Mesothelial cell of epicardium (in vitro differentiated cells): ENCODE measurements at regions not wholly inside any gene's neighbourhood (a gene's known extent, or its start where the extent isn't known, plus 50 kb on each side); places are given as distances from the start of the nearest gene placed in this dataset.

Source experiments
- DNase-seq, 2 experiments: peaks; one replicate each; pipeline ENCODE4 v3.0.0; 2021; ENCODE audit warnings: low spot score in 2 of 2; ENCODE audit not compliant: unreplicated experiment in 2 of 2
- H3K27ac Mint-ChIP-seq: 2 replicates; pipeline ENCODE4 v1.8.0; 2021; ENCODE audit warnings: mixed read lengths
- H3K27me3 Mint-ChIP-seq: 2 replicates; pipeline ENCODE4 v1.8.0; 2021; ENCODE audit warnings: low read depth, mixed read lengths
- H3K36me3 Mint-ChIP-seq: 2 replicates; pipeline ENCODE4 v1.8.0; 2021; ENCODE audit warnings: mixed read lengths
- H3K4me1 Mint-ChIP-seq: 2 replicates; pipeline ENCODE4 v1.8.0; 2021; ENCODE audit warnings: mixed read lengths
- H3K4me3 Mint-ChIP-seq: 2 replicates; pipeline ENCODE4 v1.8.0; 2021; ENCODE audit warnings: mild to moderate bottlenecking, moderate library complexity, mixed read lengths
- H3K9me3 Mint-ChIP-seq: 2 replicates; pipeline ENCODE4 v1.8.0; 2021; ENCODE audit warnings: mixed read lengths
- CTCF ChIP-seq: fragments of 200-600 bp; sonication (generic); IDR thresholded peaks from one replicate; pipeline ENCODE4 v1.5.0; 2021; ENCODE audit warnings: antibody characterized with exemption; ENCODE audit not compliant: unreplicated experiment

GRCh38 chr13:33694546-33694945 lies 123.4 kb upstream of the RFC3 start:
- peaks cover 4% of the 10 kb centered on the region for H3K4me1 Mint-ChIP-seq
- no peak for DNase-seq
- H3K36me3 Mint-ChIP-seq, result no peaks in the 10 kb centered on the region
- H3K27me3 Mint-ChIP-seq, result no peaks in the 10 kb centered on the region
- no peak overlapping the region for H3K27ac Mint-ChIP-seq
- H3K4me3 Mint-ChIP-seq, result no peak overlapping the region
- no peak for TF ChIP-seq CTCF
- H3K9me3 Mint-ChIP-seq, result no peaks in the 10 kb centered on the region

DNA sequence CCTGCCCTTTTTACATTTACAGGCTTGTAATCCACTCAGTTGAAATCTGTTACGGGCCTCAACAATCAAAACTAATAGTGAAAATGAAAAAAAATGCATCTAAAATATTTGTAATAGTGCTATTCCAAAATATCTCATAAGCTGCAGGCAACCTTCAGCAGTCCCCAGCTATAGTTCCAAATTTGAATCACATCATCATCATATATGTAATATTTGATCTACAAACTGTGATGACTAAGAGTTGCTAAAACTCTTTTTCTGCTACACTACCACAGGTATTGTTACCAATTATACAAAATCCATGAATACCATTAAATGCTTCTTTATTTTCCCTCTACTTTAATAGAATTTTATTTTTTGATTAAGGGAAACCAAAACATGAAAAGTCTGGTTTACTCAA lies 121.4 kb upstream of the RFC3 start:
- H3K36me3 Mint-ChIP-seq, result no peaks in the 10 kb centered on the region
- no peak overlapping the region for H3K27ac Mint-ChIP-seq
- TF ChIP-seq CTCF, result no peak
- H3K27me3 Mint-ChIP-seq, result no peaks in the 10 kb centered on the region
- peaks cover 3% of the 10 kb centered on the region for H3K9me3 Mint-ChIP-seq
- no peak overlapping the region for H3K4me3 Mint-ChIP-seq
- peaks cover 4% of the 10 kb centered on the region for H3K4me1 Mint-ChIP-seq
- no peak for DNase-seq

DNA sequence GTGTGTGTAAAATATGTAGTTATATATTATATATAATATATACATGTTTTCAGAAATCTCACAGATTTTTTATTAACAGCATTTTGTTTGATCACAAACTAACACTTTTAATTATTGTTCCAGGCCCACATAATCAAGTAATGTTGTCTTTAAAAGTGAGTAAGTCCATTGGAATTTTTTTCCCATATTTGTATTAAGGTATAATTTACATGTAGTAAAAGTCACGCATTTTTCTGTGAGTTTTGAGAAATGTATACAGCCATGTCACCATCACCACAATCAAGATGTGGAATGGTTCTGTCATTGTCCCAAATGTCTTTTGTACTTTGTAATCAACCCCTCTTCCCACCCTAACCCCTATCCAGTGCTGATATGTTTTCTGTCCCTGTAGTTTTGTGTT lies 120.0 kb upstream of the RFC3 start:
- H3K27me3 Mint-ChIP-seq, result no peaks in the 10 kb centered on the region

GRCh38 chr13:33707449-33707848 lies 110.5 kb upstream of the RFC3 start:
- peaks cover 50% of the 10 kb centered on the region for H3K9me3 Mint-ChIP-seq
- no peak for TF ChIP-seq CTCF
- H3K4me1 Mint-ChIP-seq, result peaks cover 14% of the 10 kb centered on the region

More for the DNA sequence above, 120.0 kb upstream of the RFC3 start:
- Mint-ChIP-seq H3K4me3 (no peak overlapping the region), H3K9me3 (peaks cover 11% of the 10 kb centered on the region), H3K4me1 (peaks cover 4% of the 10 kb centered on the region), H3K27ac (no peak overlapping the region), H3K36me3 (no peaks in the 10 kb centered on the region)
- no peak for TF ChIP-seq CTCF
- DNase-seq, result no peak

GRCh38 chr13:33710924-33711323 lies 107.0 kb upstream of the RFC3 start:
- H3K4me3 Mint-ChIP-seq, result no peak overlapping the region
- peak overlapping the region; percentile 31 for H3K27ac Mint-ChIP-seq
- H3K27me3 Mint-ChIP-seq, result no peaks in the 10 kb centered on the region
- H3K9me3 Mint-ChIP-seq, result peaks cover 30% of the 10 kb centered on the region
- peaks cover 6% of the 10 kb centered on the region for H3K36me3 Mint-ChIP-seq
- peaks cover 14% of the 10 kb centered on the region for H3K4me1 Mint-ChIP-seq
- DNase-seq, result no peak
- TF ChIP-seq CTCF, result no peak

More at GRCh38 chr13:33707449-33707848, 110.5 kb upstream of the RFC3 start:
- Mint-ChIP-seq H3K27ac (no peak overlapping the region), H3K27me3 (no peaks in the 10 kb centered on the region), H3K36me3 (peaks cover 8% of the 10 kb centered on the region), H3K4me3 (no peak overlapping the region)
- DNase-seq, result no peak

GRCh38 chr13:33711436-33711835 lies 106.5 kb upstream of the RFC3 start:
- DNase-seq, result no peak
- Mint-ChIP-seq H3K4me3 (no peak overlapping the region), H3K27me3 (no peaks in the 10 kb centered on the region), H3K4me1 (peaks cover 14% of the 10 kb centered on the region), H3K9me3 (peaks cover 28% of the 10 kb centered on the region), H3K27ac (peak overlapping the region; percentile 62), H3K36me3 (peaks cover 6% of the 10 kb centered on the region)
- TF ChIP-seq CTCF, result no peak
